ES-I3 (cell line): ENCODE measurements at regions not wholly inside any gene's neighbourhood (a gene's known extent, or its start where the extent isn't known, plus 50 kb on each side); places are given as distances from the start of the nearest gene placed in this dataset.
"Not testable (repeated sequence)": the region's sequence is repeated elsewhere in the genome, so short reads cannot be mapped to it uniquely, and the experiment has no call there.

ENCODE experiments used
- H3K36me3 ChIP-seq: 2 replicates; pipeline ENCODE4 v1.6.1; 2013; ENCODE audit warnings: mild to moderate bottlenecking, low read length, control low read depth, moderate library complexity; ENCODE audit not compliant: insufficient read depth
- H3K4me1 ChIP-seq: 2 replicates; pipeline ENCODE4 v1.6.1; 2013; ENCODE audit warnings: mild to moderate bottlenecking, control low read depth, low read length; ENCODE audit not compliant: insufficient read depth
- H3K9ac ChIP-seq: 2 replicates; pipeline ENCODE4 v1.6.1; 2013; ENCODE audit warnings: low read depth, mild to moderate bottlenecking, low read length, moderate library complexity
- H3K9me3 ChIP-seq: 2 replicates; pipeline ENCODE4 v1.6.1; 2013; ENCODE audit warnings: mild to moderate bottlenecking, low read length, moderate library complexity; ENCODE audit not compliant: control insufficient read depth, insufficient read depth

DNA sequence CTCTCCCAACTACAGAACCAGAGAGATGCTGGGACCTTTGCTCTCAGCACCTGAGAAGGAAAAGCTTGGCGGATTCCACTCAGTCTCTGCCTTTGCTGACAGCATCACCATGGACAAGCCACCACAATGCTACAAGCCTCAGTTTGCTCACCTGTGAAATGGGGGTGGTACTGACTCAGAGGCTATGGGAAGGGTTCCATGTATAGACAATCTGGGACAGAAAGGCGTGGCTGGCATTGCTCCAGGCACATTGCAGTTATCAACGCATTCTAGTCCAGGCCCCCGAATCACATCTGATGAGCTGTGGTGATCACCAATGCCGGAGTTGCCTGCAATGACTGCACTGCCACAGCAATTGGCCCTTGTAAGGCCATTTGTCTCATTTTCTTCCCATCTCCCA, 72.6 kb downstream of the ISX start:
- no peaks in the 10 kb centered on the region for H3K9me3 ChIP-seq
- no peaks in the 10 kb centered on the region for H3K36me3 ChIP-seq
- H3K4me1 ChIP-seq, result peaks cover 12% of the 10 kb centered on the region
- no peak overlapping the region for H3K9ac ChIP-seq

DNA sequence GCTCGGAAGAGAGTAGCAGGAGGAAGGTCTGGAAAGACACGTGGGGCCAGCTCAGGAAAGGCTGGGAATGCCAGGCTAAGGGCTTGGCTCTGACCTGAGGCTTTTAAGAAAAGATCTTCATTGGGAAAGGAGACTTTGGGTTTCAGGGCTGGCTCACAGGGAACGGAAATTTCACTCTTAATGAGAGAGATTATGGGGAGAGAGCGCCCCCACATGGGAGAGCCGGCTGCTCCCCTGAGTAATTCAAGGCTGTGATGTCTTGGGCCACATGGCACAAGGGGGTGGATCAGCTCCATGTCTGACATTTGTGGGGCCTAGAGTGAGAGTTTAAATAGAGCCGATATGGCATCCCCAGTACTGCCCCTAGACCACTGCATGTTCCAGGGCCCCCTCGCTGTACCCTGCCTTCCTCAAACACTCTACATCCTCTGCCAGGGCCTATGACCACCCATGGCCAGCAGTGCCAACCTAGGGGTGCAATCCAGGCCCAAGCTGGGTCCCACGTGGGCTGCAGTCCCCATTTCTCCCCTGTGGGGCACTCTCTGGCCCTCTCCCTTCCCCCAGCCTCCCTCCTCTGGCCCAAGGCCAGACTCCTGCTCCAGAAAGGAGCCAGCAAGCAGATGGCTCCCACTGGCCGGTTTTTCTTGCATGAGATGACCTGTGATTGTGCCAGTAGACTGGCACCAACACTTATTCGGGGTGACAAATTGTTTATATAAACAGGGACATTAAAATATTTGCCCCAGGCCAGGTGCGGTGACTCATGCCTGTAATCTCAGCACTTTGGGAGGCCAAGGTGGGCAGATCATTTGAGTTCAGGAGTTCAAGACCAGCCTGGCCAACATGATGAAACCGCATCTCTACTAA, 75.2 kb downstream of the ISX start:
- H3K9me3 ChIP-seq, result no peaks in the 10 kb centered on the region
- H3K9ac ChIP-seq, result no peak overlapping the region
- H3K36me3 ChIP-seq, result no peaks in the 10 kb centered on the region
- no peaks in the 10 kb centered on the region for H3K4me1 ChIP-seq

DNA sequence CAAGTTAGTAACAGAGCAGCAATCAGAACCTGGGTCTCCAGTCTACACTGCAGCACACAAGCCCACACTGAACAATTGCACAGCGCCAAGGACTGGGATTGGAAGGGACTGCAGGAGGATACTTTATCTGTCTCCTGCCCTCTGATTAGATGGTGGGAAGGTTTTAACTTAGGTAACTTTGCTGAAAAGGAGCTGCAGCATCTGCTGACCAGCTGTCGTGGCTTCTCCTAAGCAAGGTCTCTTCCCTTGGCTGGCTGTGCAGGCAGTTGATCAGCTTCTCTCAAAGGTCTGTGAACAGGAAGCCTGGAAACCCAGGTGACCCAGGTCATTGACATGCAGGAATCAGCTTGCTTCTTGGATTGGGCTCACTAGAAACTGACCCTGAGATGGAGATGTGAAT, 82.4 kb downstream of the ISX start:
- no peaks in the 10 kb centered on the region for H3K36me3 ChIP-seq
- no peaks in the 10 kb centered on the region for H3K9me3 ChIP-seq
- peaks cover 16% of the 10 kb centered on the region for H3K4me1 ChIP-seq
- no peak overlapping the region for H3K9ac ChIP-seq

DNA sequence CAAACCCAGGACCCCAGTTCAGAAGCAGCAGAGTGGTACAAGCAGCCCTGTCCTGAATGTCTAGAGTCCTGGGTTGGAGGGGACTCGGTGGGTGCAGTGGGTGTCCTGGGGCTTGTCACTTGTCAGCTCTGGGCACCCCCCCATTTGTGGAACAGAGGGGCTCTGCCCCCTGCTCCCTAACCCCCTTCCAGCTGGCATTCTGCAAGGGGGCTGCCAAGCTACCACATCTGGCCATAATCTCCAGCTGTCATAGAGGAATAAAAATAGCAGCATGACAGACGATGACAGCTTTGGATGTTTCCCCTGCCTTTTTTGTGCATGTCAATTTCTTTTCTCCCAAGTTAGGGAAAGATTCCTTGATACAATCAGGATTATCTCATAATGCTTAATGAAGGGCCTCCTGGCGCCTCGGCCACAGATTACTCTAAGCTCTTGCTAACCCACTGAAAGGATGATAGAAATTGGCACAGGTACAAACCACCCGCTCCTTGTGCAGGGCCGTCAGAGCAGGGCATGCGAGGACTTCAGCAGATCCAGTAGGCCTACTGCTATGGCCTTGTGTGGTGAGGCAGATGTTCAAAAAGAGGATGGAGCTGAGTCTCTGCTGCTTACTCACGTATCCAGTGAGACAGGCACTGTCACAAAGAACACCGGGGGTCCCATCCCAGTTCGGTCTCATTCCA, 83.0 kb downstream of the ISX start:
- no peak overlapping the region for H3K9ac ChIP-seq
- H3K4me1 ChIP-seq, result peaks cover 16% of the 10 kb centered on the region
- H3K9me3 ChIP-seq, result no peaks in the 10 kb centered on the region
- H3K36me3 ChIP-seq, result no peaks in the 10 kb centered on the region

DNA sequence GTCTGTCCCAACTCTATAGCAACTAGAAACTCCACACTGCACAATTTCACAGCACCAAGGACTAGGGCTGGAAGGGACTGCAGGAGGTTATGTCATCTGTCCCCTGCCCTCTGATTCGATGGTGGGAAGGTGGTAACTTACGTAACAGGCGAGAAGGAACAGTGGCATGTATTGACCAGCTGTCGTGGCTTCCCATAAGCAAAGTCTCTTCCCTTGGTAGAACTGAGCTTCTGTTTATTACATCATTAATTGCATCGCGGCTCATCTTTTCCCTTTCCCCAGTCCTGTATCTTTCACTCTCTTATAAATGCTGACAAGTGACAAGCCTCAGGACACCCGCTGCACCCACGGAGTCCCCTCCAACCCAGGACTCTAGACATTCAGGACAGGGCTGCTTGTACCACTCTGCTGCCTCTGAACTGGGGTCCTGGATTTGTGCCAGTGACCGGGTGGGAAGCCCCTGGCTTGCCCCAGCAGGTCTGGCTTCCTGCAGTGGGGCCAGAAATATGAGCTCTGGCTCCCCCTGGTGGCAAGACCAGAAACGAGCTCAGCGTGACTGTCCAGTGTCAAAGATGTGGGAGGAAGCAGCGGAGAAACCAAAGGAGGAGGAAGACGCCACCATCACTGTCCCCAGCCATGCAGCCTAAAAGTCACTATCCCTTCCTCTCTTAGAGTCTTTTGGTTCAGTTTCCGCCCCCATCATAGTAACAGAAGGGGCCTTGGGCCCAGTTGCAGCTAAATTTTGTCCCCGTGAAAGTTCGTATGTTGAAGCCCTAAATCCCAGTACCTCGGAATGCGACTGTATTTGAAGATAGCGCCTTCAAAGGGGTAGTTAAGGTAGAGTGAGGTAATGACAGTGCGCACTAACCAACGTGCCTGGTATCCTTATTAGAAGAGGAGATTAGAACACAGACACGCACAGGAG, 84.5 kb downstream of the ISX start:
- Histone ChIP-seq H3K9ac (no peak overlapping the region), H3K36me3 (no peaks in the 10 kb centered on the region), H3K9me3 (no peaks in the 10 kb centered on the region), H3K4me1 (peaks cover 27% of the 10 kb centered on the region)

DNA sequence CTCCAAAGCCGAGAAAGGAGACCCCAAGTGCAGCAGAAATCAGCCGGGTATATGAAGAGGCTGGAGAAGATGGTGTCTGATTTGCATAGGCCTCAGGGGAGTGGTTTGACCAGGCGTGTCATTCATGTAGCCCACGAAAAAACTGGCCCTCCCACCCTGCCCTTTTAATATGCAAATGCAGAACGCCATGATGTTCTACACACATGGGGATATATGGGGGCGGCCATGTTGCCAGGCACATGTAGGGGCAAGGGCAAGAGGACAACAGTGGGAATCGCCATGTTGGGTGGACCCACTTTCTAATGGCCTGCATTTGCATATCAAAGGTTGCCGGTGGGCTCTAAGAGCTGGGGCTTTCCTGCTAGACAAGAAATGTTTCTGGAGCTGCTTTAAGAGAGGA, 86.4 kb downstream of the ISX start:
- H3K9ac ChIP-seq, result no peak overlapping the region
- no peaks in the 10 kb centered on the region for H3K36me3 ChIP-seq
- H3K4me1 ChIP-seq, result peaks cover 21% of the 10 kb centered on the region
- H3K9me3 ChIP-seq, result no peaks in the 10 kb centered on the region

DNA sequence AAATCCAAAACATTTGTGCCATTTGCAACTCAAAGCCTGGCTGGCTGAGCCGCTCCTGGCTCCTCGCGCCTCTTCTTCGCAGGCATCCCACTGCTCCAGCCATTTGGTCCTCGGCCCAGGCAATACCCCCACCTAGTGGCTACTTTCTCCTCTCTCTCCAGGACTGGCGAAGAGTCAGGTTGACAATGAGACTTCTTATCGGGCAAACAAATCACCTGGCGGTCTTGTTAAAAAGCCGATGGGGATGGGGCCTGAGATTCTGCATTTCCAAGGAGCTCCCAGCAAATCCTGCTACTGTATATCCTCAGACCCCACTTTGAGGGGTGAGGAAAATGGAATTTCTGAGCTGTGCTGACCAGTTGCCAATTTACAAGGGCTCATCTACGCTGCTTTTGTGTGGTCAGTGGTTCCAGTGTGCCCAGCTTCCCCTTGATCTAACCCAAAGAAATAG, 89.0 kb downstream of the ISX start:
- H3K9me3 ChIP-seq, result no peaks in the 10 kb centered on the region
- peaks cover 20% of the 10 kb centered on the region for H3K4me1 ChIP-seq
- H3K36me3 ChIP-seq, result no peaks in the 10 kb centered on the region
- peak overlapping the region; percentile 28; the same call in 1 of the 2 replicates for H3K9ac ChIP-seq

DNA sequence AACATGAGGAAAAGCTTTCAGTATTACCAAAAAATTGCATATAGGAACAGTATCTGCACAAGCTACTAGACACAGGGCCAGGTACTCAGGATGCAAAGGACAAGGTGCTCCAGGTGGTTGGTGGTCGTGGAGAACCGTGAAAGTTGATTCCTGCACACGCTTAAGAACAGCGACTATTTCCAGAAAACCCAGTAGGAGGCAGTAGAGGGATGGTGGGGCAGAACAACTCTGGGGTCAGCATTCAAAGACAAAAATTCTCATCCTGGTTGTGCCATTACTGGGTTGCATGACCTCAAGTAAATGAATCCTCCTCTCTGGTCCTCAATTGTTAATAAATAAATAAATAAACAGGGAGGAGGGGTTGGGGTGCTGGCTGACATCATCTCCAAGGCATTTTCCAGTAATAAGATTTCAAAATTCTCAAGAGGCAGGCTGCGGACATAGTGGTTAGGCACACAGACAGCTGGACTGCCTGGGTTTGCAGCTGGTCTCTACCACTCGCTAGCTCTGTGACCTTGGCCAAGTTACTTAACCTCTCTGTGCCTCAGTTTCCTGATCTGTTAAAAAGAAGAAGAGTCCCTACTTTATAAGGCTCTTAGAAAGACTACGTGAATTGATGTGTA, 89.6 kb downstream of the ISX start:
- no peaks in the 10 kb centered on the region for H3K36me3 ChIP-seq
- no peaks in the 10 kb centered on the region for H3K9me3 ChIP-seq
- peak overlapping the region; percentile 28; the same call in 1 of the 2 replicates for H3K9ac ChIP-seq
- H3K4me1 ChIP-seq, result peaks cover 17% of the 10 kb centered on the region

DNA sequence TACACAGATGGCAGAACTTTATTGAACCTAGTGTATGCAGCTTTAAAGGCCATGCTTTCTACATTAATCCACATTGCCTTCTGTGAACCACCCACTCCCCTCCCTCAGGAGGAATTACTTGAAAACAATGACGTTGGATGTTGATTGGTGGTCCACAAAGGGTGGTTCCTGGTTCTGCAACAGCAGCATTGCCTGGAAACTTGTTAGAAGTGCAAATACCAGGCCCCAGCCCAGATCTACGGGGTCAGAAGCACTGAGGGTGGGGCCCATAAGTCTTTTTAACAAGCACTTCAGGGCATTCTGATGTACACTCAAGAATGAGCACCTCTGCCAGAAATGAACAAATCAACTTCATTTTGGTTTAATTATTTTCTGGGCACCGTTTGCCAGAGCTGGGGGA, 91.0 kb downstream of the ISX start:
- H3K9me3 ChIP-seq, result no peaks in the 10 kb centered on the region
- H3K4me1 ChIP-seq, result peaks cover 17% of the 10 kb centered on the region
- no peaks in the 10 kb centered on the region for H3K36me3 ChIP-seq
- H3K9ac ChIP-seq, result no peak overlapping the region; the same call in 1 of the 2 replicates

DNA sequence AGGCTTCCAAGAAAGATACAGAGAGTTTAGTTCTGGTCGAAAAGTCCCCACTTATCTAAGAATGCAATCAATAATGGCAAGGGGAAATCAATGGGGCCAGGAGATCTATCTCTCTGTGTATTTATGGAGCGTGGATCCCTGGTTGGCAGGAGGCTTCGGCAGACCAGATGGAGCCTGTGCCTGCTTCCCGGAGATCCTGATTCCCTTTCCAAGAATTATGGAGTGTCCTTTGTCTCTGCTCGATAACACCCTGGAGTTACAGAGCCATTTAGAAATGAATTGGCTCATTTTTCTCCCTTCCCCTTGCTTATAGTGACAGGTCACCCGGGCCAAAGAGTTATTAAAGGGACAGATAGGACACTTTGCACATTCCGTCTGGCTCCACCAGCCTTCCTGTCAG, 92.4 kb downstream of the ISX start:
- Histone ChIP-seq H3K36me3 (no peaks in the 10 kb centered on the region), H3K4me1 (peaks cover 10% of the 10 kb centered on the region), H3K9ac (no peak overlapping the region), H3K9me3 (no peaks in the 10 kb centered on the region)

DNA sequence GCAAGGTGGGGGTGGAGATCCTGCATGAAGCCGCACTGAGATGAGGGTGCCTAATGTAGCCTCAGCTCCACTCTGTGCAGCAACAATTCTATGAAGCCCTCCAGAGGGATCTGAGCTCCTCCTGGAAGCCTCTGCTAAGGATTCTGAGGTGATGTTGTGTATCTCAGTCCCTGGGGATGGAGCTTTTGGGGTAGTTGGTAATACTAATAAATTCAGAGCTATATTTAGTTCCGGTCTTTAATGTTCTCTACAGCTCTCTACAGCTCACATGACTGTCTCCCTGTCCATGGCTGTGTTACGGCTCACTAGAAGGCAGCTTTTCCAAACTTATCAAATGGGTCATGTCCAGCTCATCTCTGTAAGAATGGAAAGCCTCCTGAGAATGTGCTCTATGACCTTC, 93.4 kb downstream of the ISX start:
- H3K36me3 ChIP-seq, result no peaks in the 10 kb centered on the region
- no peak overlapping the region for H3K9ac ChIP-seq
- H3K4me1 ChIP-seq, result peaks cover 7% of the 10 kb centered on the region

DNA sequence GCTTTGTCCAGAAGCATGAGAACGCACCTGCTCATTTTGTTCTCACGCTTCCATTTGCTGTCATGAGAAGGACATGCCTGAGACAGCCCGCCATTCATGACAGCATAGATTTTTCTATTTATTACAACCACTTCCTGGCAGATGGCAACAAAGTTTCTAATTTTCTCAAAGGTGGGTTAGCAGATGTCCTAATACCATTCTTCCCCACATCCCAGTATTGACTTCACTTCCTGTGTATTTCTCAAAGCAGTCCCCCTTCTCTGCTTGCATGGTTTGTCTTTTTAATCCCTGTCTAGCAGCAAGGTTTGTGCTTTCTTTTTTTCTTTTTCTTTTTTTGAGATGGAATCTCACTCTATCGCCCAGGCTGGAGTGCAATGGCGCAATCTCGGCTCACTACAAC, 94.3 kb downstream of the ISX start:
- Histone ChIP-seq H3K4me1 (0 out of 2 replicates have a peak, but pooled peaks cover under 1% of the 10 kb centered on the region), H3K9ac (no peak overlapping the region), H3K9me3 (no peaks in the 10 kb centered on the region), H3K36me3 (no peaks in the 10 kb centered on the region)

More for the DNA sequence above, 93.4 kb downstream of the ISX start:
- H3K9me3 ChIP-seq, result no peaks in the 10 kb centered on the region

DNA sequence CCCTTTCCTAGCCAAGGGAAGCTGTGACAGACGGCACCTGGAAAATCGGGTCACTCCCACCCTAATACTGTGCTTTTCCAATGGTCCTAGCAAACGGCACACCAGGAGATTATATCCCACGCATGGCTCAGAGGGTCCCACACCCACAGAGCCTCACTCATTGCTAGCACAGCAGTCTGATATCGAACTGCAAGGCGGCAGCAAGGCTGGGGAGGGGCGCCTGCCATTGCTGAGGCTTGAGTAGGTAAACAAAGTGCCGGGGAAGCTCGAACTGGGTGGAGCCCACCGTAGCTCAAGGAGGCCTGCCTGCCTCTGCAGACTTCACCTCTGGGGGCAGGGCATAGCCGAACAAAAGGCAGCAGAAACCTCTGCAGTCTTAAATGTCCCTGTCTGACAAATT, 91.4 kb upstream of the HMGXB4 start:
- H3K4me1 ChIP-seq, H3K9ac ChIP-seq, H3K9me3 ChIP-seq, H3K36me3 ChIP-seq: not testable (repeated sequence)
